Choroid plexus epithelial cell (primary cell): ENCODE measurements at regions not wholly inside any gene's neighbourhood (a gene's known extent, or its start where the extent isn't known, plus 50 kb on each side); places are given as distances from the start of the nearest gene placed in this dataset.

ENCODE experiments used
- DNase-seq: peaks from one replicate; pipeline ENCODE4 v3.0.0-alpha.2; 2010; ENCODE audit warnings: low read depth
- H3K4me3 ChIP-seq: 2 replicates; pipeline ENCODE4 v1.5.1; 2011; ENCODE audit warnings: low read depth, mild to moderate bottlenecking, control low read depth, low read length, moderate library complexity
- TF ChIP-seq, protein P1 (sequence below): conservative IDR thresholded peaks from 2 replicates; pipeline ENCODE4 v1.5.1; 2011; ENCODE audit warnings: low read depth, mild to moderate bottlenecking, control low read depth, inconsistent platforms, low read length, moderate library complexity

DNA sequence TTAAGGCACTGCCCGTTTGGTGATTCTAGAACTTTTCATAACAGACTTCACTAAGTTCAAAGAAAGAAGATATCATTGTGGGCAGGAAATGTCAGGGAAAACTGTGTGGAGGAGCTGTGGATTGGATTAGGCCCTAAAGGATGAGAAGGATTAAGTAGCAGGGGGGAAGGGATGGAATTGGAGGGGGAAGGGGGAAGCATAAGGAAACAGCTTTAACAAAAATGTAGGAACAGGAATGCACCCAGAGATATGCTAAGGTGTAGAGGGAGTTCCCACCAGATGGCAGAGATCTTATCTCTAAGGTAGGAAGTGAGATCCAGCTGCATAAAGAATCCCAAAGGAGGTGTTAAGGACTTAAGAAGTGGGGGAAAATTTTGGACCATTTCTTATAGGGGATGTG, 114.5 kb downstream of the LARP7 start:
- no peak overlapping the region for H3K4me3 ChIP-seq
- TF ChIP-seq, protein P1, sequence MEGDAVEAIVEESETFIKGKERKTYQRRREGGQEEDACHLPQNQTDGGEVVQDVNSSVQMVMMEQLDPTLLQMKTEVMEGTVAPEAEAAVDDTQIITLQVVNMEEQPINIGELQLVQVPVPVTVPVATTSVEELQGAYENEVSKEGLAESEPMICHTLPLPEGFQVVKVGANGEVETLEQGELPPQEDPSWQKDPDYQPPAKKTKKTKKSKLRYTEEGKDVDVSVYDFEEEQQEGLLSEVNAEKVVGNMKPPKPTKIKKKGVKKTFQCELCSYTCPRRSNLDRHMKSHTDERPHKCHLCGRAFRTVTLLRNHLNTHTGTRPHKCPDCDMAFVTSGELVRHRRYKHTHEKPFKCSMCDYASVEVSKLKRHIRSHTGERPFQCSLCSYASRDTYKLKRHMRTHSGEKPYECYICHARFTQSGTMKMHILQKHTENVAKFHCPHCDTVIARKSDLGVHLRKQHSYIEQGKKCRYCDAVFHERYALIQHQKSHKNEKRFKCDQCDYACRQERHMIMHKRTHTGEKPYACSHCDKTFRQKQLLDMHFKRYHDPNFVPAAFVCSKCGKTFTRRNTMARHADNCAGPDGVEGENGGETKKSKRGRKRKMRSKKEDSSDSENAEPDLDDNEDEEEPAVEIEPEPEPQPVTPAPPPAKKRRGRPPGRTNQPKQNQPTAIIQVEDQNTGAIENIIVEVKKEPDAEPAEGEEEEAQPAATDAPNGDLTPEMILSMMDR = no peak
- no peak for DNase-seq

DNA sequence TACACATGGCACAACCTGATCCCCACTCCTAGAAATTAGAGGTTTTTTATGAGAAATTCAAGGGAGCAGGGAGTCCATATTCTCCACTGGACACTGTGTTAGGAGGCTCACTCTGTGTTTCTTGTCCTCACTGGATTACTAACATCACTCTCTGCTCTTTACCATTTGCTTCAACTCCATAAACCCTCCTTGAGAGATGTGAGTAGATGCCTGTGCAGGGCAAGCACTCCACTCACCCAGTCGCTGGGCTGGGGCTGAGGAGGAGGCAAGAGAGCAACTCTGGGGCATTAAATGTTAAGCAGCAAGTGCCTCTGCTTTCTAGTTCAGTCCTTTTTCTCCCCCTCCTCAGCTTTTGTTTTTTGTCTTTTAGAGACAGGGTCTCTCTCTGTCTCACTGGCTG, 115.1 kb downstream of the LARP7 start:
- TF ChIP-seq, protein P1 = no peak
- no peak for DNase-seq
- no peak overlapping the region for H3K4me3 ChIP-seq

DNA sequence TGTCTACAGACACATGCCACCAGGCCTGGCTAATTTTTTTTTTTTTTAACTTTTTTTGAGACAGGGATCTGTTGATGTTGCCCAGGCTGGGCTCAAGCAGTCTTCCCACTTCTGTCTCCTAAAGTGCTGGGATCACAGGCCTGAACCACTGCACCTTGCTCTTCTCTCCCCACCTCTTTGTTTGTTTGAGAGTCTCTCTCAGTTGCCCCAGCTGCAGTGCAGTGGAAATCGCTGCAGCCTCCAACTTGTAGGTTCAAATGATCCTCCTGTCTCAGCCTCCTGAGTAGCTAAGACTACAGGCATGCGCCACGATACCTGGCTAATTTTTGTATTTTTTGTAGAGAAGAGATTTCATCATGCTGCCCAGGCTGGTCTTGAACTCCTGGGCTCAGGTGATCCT, 115.6 kb downstream of the LARP7 start:
- TF ChIP-seq, protein P1 = no peak

DNA sequence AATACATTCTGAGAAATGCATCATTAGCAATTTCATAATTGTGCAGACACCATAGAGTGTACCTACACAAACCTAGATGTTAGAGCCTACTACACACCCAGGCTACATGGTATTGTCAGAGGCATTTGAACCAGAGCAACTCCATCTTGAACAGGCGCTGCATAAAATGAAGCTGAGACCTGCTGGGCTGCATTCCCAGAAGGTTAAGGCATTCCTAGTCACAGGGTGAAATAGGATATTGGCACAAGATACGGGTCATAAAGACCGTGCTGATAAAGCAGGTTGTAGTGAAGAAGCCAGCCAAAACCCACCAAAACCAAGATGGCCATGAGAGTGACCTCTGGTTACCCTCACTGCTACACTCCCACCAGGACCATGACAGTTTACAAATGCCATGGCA, 116.4 kb downstream of the LARP7 start:
- no peak overlapping the region for H3K4me3 ChIP-seq
- DNase-seq = no peak
- TF ChIP-seq, protein P1 = no peak

More for the DNA sequence above, 115.6 kb downstream of the LARP7 start:
- no peak for DNase-seq
- H3K4me3 ChIP-seq = no peak overlapping the region

DNA sequence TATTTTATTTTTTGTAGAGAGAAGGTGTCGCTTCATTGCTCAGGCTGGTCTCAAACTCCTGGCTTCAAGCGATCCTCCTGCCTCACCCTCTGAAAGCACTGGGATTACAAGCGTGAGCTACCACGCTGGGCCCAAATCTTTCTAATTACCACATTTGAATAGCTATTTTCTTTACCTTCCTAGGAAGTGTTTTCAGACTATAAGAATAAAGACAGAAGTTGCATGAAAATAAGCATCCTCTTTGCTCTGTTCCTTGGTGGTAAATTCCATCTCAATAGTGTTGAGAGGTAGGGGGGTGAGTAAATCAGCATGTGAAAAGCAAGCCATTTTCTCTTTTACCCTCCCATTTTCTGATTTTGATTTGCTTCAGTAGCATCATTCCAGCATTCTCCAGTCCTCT, 122.4 kb downstream of the LARP7 start:
- TF ChIP-seq, protein P1 = no peak
- no peak overlapping the region for H3K4me3 ChIP-seq
- no peak for DNase-seq

DNA sequence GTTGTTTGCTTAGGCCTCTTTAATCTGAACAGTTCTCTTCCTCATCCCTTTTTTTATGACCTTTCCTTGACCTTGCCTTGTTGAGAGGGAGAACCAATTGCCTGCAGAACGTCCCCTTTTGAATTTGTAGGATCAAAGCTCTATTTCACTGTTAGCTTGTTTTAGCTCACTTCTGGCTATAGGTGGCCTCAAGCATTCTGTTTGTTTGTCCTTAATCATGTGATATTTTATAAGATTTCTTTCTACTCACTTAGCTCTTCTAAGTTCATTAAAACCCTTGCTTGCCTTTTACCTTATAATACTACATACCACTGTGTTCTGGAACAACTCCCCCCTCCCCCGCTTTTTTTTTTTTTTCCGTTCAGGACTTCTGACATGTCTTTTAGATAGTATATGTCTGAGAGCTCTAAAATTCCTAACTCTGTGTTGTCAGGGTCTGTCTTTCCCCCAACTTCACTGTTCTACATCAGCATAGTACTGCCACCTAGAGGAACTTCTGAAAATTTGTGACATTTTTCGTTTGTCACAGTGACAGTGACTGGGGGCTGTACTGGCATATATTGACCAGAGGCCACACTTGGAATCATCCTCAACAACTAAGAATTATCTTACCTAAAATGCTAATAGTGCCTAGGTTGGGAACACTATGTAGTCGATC, 128.5 kb downstream of the LARP7 start:
- no peak overlapping the region for H3K4me3 ChIP-seq
- TF ChIP-seq, protein P1 = peak; percentile 56
- DNase-seq = peak; percentile 32

DNA sequence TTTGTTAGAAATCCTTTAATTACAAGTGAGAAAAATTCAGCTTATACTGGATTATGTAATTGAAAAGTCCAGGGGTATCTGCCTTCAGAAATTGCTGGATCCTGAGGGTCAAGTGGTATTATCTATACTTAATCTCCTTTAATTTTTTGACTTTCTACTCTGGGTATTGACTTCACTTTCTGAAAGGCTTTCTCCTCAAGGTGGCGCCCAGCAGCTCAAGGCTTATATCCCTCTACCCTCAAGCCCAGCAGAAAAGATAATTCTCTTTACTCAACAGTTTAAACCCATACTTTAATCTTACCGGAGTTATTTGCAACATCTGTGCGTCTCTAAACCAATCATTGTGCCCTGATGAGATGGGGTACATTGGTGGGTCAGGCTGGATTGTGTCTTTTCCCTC, 129.5 kb downstream of the LARP7 start:
- TF ChIP-seq, protein P1 = peak; percentile 75
- H3K4me3 ChIP-seq = no peak overlapping the region
- peak; percentile 65 for DNase-seq
